GM12872 (cell line): ENCODE measurements at regions not wholly inside any gene's neighbourhood (a gene's known extent, or its start where the extent isn't known, plus 50 kb on each side); places are given as distances from the start of the nearest gene placed in this dataset.
A peak's percentile ranks its signal among the peaks of the same experiment; 100 is the strongest.

Experiments used
- TF ChIP-seq, protein P1 (sequence below): IDR thresholded peaks from 3 replicates; pipeline ENCODE4 v1.5.1; 2011; ENCODE audit warnings: low read depth, mild to moderate bottlenecking, low read length, moderate library complexity; ENCODE audit not compliant: insufficient read depth

DNA sequence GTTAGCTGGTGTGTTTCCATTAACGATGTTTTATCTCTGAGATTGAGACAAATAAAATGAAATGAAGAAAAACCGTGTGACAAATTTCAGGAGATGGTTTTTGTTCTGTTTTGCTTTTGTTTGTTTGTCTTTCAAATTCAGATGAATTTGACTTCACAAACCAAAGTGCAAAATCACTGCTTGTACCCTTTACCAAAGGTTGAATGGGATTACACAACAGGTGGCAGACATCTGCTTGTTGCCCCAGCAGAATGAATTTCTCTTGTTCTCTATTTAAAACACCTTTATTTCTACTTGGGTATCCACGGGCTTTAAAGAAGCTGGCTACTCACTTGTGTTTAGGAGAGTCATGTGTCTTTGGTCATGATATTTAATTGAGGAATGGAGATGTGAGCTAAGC is 239.7 kb upstream of the CLNK start:
- TF ChIP-seq, protein P1, sequence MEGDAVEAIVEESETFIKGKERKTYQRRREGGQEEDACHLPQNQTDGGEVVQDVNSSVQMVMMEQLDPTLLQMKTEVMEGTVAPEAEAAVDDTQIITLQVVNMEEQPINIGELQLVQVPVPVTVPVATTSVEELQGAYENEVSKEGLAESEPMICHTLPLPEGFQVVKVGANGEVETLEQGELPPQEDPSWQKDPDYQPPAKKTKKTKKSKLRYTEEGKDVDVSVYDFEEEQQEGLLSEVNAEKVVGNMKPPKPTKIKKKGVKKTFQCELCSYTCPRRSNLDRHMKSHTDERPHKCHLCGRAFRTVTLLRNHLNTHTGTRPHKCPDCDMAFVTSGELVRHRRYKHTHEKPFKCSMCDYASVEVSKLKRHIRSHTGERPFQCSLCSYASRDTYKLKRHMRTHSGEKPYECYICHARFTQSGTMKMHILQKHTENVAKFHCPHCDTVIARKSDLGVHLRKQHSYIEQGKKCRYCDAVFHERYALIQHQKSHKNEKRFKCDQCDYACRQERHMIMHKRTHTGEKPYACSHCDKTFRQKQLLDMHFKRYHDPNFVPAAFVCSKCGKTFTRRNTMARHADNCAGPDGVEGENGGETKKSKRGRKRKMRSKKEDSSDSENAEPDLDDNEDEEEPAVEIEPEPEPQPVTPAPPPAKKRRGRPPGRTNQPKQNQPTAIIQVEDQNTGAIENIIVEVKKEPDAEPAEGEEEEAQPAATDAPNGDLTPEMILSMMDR, result no peak

DNA sequence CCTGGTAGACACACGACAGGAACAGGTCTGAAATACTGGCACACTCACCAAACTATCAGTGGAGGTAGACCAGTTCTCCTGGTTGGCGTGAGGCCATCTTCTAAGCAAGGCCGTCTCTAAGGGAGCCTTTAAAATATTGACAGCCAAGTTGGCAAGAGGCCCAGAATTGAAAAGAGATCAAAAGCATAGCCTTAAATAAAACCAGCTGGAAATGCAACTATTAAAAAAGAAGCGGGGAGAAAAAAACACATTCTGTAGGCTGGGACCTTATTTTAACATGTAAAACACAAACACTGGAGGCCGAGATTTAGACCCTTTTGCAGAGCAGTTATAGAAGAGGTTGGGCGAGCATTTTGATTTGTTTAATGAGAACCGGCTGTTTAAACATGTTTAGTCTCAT is 233.0 kb upstream of the CLNK start:
- TF ChIP-seq, protein P1, result no peak

DNA sequence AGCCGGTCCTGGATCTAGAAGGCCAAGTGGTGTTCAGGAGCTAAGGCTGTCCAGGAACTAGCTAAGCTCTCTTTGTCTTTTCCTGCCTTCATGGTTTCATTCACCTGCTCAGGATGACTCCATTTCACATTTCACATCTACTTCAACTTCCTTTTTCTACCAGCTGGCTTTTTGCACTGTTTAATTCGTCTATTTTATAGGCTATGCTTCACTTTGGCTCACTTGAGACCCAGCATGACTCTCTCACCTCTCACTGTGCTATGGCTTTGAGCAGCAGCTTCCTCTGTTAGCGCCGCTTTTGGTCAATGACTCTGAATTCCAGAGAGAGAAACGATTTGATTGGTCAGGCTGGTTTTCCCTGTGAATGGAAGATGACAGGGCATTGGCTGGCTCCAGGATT is 213.5 kb upstream of the CLNK start:
- TF ChIP-seq, protein P1, result no peak

DNA sequence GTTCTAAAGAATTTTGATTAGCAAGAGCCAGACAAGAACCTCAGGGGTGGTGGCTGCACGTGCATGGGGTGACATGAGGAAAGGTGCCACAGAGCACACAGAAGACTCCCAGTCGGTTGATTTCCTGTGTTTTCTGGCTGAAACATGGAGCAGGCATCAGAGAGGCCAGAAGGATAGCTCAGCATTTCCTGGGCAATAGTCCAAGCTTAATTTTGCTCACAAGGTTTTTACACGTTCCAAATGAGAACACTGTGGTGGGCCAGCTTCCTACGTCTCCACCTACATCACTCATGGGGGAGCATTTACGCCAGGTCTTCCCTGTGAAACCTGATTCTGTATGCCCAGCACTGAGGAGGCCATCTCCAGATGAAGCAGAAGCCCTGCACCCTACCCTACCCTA is 212.5 kb upstream of the CLNK start:
- TF ChIP-seq, protein P1, result no peak

- TF ChIP-seq, protein P1, result peak; percentile 74
These were observed 208.8 kb upstream of the CLNK start for GRCh38 chr4:10893395-10893794.

DNA sequence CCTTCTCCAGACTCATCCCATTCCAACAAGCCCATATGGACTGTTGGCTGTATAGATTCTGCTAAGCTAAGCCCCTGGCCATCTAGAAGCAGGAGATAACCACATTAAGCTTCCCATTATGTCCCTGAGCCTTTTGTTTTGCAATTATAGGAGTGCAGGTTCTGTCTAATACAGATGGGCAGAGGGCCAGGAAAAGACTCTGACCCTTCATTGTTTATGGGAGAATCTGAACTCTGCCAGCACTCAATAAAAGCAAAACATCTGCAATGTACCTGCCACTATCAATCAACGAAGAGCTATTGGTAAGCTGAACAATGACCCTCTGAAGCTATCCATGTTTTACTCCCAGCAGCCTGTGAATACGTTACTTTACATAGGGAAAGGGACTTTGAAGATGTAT is 207.3 kb upstream of the CLNK start:
- TF ChIP-seq, protein P1, result no peak

DNA sequence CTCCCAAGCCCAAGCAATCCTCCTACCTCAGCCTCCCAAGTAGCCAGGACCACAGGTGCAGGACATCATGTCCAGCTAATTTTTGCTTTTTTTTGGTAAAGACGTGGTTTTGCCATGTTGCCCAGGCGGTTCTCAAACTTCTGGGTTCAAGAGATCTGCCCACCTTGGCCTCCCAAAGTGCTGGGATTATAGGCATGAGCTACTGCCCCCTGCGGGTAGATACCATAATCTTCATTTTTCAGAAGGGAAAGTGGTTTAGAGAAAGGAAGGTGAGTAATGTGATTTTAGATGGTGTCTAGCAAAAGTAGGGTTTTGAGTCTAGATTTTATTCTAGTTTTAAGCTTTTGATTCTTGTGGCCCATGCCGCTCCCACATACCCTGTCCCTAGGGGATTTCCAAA is 205.3 kb upstream of the CLNK start:
- TF ChIP-seq, protein P1, result peak; percentile 12; the same call in 1 of the 3 replicates

- TF ChIP-seq, protein P1, result no peak
These were observed 195.0 kb upstream of the CLNK start for GRCh38 chr4:10879411-10880110.
